ENCODE measurements at regions not wholly inside any gene's neighbourhood (a gene's known extent, or its start where the extent isn't known, plus 50 kb on each side); places are given as distances from the start of the nearest gene placed in this dataset.

DNA sequence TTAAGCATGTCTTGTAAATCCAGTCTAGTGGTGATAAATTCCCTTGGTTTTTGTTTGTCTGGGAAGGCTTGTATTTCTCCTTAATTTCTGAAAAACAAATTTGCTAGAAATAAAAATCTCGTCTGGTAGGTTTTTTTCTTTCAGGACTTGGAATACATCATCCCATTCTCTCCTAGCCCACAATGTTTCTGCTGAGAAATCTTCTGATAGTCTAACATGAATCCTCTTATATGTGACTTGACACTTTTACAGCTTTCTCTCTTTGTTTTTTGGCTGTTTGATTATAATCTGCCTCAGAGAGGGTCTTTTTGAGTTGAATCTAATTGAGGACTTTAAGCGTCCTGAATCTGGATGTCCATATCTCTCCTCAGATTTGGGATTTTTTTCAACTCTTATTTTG is 104.9 kb downstream of the FEM1C start:
- ChIA-PET POLR2A (no interaction called here), CTCF (no interaction called here)
- no peaks in the 10 kb centered on the region for H3K4me1 Mint-ChIP-seq
- ATAC-seq (ENCODE audit: low read depth): no peak
- TF ChIP-seq, protein P1, sequence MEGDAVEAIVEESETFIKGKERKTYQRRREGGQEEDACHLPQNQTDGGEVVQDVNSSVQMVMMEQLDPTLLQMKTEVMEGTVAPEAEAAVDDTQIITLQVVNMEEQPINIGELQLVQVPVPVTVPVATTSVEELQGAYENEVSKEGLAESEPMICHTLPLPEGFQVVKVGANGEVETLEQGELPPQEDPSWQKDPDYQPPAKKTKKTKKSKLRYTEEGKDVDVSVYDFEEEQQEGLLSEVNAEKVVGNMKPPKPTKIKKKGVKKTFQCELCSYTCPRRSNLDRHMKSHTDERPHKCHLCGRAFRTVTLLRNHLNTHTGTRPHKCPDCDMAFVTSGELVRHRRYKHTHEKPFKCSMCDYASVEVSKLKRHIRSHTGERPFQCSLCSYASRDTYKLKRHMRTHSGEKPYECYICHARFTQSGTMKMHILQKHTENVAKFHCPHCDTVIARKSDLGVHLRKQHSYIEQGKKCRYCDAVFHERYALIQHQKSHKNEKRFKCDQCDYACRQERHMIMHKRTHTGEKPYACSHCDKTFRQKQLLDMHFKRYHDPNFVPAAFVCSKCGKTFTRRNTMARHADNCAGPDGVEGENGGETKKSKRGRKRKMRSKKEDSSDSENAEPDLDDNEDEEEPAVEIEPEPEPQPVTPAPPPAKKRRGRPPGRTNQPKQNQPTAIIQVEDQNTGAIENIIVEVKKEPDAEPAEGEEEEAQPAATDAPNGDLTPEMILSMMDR (IDR thresholded peaks at IDR 0.05): no peak
- no peak for DNase-seq
- H3K36me3 Mint-ChIP-seq (ENCODE audit: low read depth): no peaks in the 10 kb centered on the region
- H3K27ac Mint-ChIP-seq: no peak overlapping the region
- H3K4me3 Mint-ChIP-seq: no peak overlapping the region
- peaks cover 20% of the 10 kb centered on the region for H3K27me3 Mint-ChIP-seq
- intact Hi-C loops (cut with micrococcal nuclease): no loop called here
- H3K9me3 Mint-ChIP-seq: peaks cover 33% of the 10 kb centered on the region

- H3K27me3 Mint-ChIP-seq: peaks cover 20% of the 10 kb centered on the region
- DNase-seq: no peak
- POLR2A ChIA-PET: no interaction called here
- no peaks in the 10 kb centered on the region for H3K36me3 Mint-ChIP-seq (ENCODE audit: low read depth)
- no peak overlapping the region for H3K4me3 Mint-ChIP-seq
- peaks cover 33% of the 10 kb centered on the region for H3K9me3 Mint-ChIP-seq
- TF ChIP-seq, protein P1 (IDR thresholded peaks at IDR 0.05): no peak
- CTCF ChIA-PET: no interaction called here
- H3K4me1 Mint-ChIP-seq: no peaks in the 10 kb centered on the region
- no peak for ATAC-seq (ENCODE audit: low read depth)
- intact Hi-C loops (cut with micrococcal nuclease): no loop called here
- H3K27ac Mint-ChIP-seq: no peak overlapping the region
These were observed 105.5 kb downstream of the FEM1C start for GRCh38 chr5:115439042-115439441.

DNA sequence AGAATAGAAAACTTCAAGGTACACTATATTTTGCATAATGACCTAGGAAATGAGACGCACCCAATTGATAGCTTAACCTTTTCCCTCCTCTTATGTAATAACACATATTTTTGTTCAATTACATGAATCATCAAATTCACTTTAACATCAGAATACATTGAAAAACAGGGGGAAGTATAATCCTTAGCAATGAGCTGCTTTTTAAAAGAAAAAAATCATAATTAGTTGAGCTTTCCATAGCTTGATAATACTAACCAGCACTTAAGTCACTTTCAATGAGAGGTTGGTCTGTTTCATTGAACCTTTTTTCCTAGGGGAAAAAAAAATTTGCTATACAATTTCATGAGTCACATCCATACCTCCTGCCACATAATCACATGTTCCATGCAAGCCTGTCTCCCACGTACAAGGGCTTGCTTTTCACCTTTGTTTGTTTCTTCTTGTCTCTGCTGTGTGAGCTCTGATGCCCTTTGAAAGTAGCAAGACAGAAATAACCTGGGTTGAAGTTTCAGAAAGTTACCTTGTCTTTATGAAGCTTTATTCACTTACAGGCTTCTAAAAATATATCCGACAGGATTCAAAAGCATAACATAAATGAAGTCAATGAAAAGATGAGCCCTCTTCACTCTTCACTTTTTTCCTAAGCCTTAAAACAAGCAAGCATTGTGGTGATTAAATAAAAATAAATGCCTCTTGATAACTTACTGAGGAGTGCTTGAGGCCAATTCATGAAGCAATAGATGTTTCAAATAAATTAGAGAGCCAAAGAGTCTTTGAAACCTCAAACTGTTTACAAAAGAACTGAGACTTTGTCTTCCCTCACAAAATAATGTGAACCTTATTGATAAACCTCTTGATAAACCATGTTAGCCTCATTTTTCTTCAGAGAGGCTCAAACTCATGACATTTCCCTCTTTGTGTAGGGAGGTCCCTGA is 108.5 kb downstream of the FEM1C start:
- ATAC-seq (ENCODE audit: low read depth): no peak
- Mint-ChIP-seq H3K4me3 (no peak overlapping the region), H3K9me3 (peaks cover 27% of the 10 kb centered on the region), H3K27me3 (peaks cover 5% of the 10 kb centered on the region), H3K27ac (no peak overlapping the region), H3K4me1 (no peaks in the 10 kb centered on the region), H3K36me3 (ENCODE audit: low read depth) (no peaks in the 10 kb centered on the region)
- DNase-seq: no peak
- ChIA-PET POLR2A (no interaction called here), CTCF (no interaction called here)
- intact Hi-C loops (cut with micrococcal nuclease): no loop called here
- TF ChIP-seq, protein P1 (IDR thresholded peaks at IDR 0.05): no peak

GRCh38 chr5:115435065-115435777 is 109.4 kb downstream of the FEM1C start:
- Mint-ChIP-seq H3K27ac (no peak overlapping the region), H3K27me3 (peaks cover 1% of the 10 kb centered on the region), H3K4me3 (no peak overlapping the region), H3K36me3 (ENCODE audit: low read depth) (no peaks in the 10 kb centered on the region), H3K9me3 (peaks cover 24% of the 10 kb centered on the region), H3K4me1 (no peaks in the 10 kb centered on the region)
- ChIA-PET CTCF (no interaction called here), POLR2A (no interaction called here)
- TF ChIP-seq, protein P1 (IDR thresholded peaks at IDR 0.05): no peak
- ATAC-seq (ENCODE audit: low read depth): no peak
- no peak for DNase-seq
- intact Hi-C loops (cut with micrococcal nuclease): no loop called here

DNA sequence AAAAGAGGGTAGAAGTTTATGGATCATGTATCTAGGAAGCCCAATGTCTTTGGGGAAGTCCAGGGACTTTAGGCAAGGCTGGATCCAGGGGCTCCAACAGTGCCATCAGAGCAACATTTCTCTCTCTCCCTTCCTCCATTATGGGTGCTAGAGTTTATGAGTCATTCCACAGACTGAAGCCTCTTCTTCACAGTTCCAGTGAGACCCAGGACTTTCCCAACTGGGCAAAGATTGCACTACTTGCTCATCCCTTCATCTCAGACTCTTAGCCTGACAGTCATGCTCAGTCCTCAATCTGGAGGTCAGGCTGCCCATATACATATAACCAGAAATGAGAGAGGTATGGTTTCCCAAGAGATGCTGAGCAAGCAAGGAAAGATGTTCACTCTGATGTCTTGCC is 110.7 kb downstream of the FEM1C start:
- CTCF ChIA-PET: no interaction called here
- POLR2A ChIA-PET: no interaction called here
- no peak overlapping the region for H3K4me3 Mint-ChIP-seq
- peaks cover 2% of the 10 kb centered on the region for H3K4me1 Mint-ChIP-seq
- TF ChIP-seq, protein P1 (IDR thresholded peaks at IDR 0.05): no peak
- no peaks in the 10 kb centered on the region for H3K27me3 Mint-ChIP-seq
- H3K9me3 Mint-ChIP-seq: peaks cover 11% of the 10 kb centered on the region
- intact Hi-C loops (cut with micrococcal nuclease): no loop called here
- DNase-seq (no peak), ATAC-seq (ENCODE audit: low read depth) (no peak)
- no peaks in the 10 kb centered on the region for H3K36me3 Mint-ChIP-seq (ENCODE audit: low read depth)
- no peak overlapping the region for H3K27ac Mint-ChIP-seq

Data from activated B cell treated with CpG ODN at 0.5 μM for 24 hours (primary cell).